ENCODE measurements at regions not wholly inside any gene's neighbourhood (a gene's known extent, or its start where the extent isn't known, plus 50 kb on each side); places are given as distances from the start of the nearest gene placed in this dataset.

DNA sequence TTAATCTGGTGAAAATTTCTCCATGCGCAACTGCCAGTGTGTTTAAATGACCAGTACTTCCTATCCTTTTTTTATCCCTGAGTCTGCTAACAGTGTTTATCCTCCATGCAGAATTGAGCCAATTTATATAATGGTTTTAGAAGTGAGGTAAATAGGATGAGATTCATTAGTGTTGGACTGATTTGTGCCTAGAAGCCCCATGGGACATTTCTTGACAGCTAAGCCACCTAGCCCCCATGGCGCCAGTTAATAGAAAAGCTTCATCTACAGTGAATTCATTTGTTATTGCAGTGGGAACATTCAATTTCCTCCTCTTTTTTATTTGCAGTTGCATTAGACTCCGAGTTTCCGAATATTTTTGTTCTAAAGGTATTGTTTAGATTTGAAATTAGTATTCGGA lies 175.6 kb downstream of the ARL6IP6 start:
- DNase-seq (ENCODE audit: extremely low read depth, low read depth), result no peak
- TF ChIP-seq, protein P1, sequence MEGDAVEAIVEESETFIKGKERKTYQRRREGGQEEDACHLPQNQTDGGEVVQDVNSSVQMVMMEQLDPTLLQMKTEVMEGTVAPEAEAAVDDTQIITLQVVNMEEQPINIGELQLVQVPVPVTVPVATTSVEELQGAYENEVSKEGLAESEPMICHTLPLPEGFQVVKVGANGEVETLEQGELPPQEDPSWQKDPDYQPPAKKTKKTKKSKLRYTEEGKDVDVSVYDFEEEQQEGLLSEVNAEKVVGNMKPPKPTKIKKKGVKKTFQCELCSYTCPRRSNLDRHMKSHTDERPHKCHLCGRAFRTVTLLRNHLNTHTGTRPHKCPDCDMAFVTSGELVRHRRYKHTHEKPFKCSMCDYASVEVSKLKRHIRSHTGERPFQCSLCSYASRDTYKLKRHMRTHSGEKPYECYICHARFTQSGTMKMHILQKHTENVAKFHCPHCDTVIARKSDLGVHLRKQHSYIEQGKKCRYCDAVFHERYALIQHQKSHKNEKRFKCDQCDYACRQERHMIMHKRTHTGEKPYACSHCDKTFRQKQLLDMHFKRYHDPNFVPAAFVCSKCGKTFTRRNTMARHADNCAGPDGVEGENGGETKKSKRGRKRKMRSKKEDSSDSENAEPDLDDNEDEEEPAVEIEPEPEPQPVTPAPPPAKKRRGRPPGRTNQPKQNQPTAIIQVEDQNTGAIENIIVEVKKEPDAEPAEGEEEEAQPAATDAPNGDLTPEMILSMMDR (IDR thresholded peaks at IDR 0.05; ENCODE audit: low read depth, low read length), result no peak

DNA sequence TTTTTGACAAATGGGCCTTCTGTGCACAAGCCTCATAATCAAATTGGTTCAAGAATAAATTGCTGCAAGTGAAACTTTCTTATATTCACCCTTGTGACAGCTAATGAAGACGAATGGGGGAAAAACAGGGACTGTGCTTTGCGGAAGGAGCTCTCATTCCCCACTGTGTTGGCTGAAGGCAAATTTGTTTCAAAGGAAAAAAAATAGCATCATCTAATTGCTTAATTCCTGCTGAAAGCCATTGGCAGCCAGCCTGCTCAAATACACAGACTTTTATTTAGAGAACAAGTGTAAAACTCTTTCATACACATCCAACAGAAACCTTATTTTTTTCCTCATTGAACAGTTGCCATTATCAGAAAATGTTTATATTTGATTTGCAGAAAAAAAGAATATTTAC lies 172.3 kb downstream of the ARL6IP6 start:
- TF ChIP-seq, protein P1 (IDR thresholded peaks at IDR 0.05; ENCODE audit: low read depth, low read length), result no peak
- DNase-seq (ENCODE audit: extremely low read depth, low read depth), result no peak

DNA sequence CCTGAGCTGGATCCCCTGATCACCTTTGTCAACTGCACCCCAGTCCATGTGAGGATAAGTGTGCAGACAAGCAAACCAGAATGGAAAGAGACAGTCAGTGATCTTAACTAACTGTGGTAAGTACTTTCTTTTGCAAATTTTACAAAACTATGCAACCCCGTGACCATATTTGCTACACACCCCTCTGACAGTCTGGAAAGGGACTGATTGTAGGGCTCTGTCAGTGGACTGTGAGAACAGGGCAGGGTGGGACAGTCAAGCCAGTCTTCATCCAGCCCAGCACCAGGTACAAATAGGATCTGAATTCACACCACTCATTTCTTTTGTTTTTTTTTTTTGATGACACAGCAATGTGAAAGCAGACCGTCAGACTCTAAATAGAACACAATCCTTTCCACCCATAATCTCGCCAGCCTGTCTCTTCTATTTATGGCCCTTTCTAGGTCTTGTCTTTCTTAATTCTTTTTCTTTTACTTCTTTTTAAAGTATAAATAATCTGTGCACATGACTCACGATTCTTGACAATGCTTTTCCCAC lies 165.6 kb downstream of the ARL6IP6 start:
- TF ChIP-seq, protein P1 (IDR thresholded peaks at IDR 0.05; ENCODE audit: low read depth, low read length), result no peak
- no peak for DNase-seq (ENCODE audit: extremely low read depth, low read depth)

DNA sequence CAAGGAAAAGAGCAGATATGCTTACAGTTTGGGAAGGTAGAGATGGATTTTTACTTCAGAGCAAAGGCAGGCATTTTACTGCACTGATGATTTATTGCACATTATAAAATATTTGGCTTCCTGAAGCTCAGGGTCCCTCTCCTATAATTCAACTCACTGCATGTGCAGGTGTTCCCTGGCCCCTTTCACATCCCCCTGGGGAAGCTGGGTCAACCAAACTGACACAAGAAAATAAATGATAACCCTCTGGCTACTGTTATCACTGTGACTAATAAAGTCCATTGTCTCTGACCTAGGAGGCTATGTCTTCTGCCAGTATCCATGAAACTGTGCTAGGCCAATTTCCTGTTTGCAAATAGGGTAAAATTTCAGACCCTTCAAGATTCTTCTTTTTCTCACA lies 163.1 kb downstream of the ARL6IP6 start:
- TF ChIP-seq, protein P1 (IDR thresholded peaks at IDR 0.05; ENCODE audit: low read depth, low read length), result no peak
- DNase-seq (ENCODE audit: extremely low read depth, low read depth), result no peak

DNA sequence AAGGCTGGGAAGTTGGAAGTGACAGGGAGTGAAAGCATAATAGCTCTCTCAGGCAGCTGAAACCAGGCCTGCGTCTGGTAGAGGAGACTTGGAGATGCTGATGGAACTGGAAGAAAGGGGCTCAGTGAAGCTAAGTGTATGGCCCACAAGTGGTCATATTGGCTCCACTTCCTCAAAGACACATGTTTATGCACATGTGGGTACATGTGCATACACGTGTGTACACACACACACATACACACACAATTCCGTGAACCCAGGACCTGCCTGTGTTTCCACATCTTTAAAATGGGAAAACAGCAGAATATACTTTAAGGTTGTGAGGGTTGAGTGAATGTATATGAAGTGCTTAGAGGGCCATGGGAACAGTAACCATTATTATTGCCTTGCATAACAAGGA lies 160.9 kb downstream of the ARL6IP6 start:
- TF ChIP-seq, protein P1 (IDR thresholded peaks at IDR 0.05; ENCODE audit: low read depth, low read length), result no peak

DNA sequence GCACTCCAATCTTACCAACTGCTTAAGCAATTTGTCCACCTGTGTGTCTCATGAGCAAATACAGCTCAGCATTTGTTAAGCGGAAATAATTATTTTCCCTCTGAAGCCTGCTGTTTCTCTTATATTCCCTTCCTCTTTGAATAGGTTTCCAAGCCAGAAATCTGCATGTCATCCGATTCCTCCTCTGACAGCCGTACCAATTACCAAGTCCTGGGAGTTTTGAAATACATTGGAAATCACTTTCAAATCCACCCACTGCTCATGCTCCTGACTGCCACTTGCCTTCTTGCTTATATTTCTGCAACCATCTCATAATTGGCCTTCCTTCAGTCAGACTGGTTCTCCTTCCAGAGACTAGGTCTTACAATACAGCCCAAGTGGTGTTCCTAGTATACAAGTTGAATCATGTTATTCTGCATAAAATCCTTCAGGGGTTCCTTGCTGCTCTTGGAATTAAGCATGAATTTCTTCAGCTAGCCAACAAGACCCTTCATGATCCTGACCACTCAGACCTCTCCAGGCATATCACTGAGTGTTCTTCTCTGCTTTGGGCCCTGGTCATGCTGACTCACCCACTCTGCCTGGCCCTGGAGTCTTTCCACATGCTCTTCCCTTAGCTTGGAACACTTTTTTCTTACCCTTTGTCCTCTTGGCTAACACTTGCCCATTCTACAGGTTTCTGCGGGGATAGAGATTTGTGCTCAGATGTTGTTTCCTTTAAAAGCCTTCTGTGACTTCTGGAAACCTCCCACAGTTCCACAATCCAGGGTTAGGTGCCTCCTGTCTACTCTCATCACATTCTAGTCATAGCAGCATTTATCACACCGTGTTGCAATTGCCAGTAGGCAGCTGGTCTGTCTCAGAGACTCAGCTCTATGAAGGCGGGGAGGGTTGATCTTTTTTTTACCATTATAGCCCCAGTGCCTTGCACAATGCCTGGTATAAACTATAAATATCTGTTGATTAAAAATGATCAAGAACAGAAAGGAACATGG lies 157.6 kb downstream of the ARL6IP6 start:
- DNase-seq (ENCODE audit: extremely low read depth, low read depth), result no peak
- TF ChIP-seq, protein P1 (IDR thresholded peaks at IDR 0.05; ENCODE audit: low read depth, low read length), result no peak

More for the DNA sequence above, 160.9 kb downstream of the ARL6IP6 start:
- no peak for DNase-seq (ENCODE audit: extremely low read depth, low read depth)

DNA sequence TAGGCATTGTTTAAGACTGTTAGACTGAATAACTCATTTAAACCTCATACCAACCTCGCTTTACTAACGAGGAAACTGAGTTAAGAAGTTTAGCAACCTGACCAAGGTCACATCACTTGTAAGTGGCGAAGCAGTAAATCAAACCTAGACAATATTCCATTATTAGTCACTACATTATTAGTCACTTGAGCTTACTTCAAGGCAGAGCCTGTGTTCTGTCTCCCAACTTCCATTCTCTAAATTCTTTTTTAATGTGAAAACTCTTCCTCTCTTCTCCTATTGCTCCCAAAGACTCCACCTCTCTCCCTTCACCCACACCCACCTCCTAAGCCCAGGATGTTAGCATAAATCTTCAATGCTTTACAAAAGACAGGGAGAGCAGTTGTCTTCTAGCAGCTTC lies 156.5 kb downstream of the ARL6IP6 start:
- no peak for DNase-seq (ENCODE audit: extremely low read depth, low read depth)
- TF ChIP-seq, protein P1 (IDR thresholded peaks at IDR 0.05; ENCODE audit: low read depth, low read length), result no peak

Data from AG09319 (cell line).